K562 (cell line): ENCODE measurements at regions not wholly inside any gene's neighbourhood (a gene's known extent, or its start where the extent isn't known, plus 50 kb on each side); places are given as distances from the start of the nearest gene placed in this dataset.

Experiments used
- ATAC-seq: fragments of 200-7000 bp; cut with Tn5 transposase; 3 replicates; pipeline ENCODE4 v1.9.1; 2020; ENCODE audit warnings: moderate library complexity
- BruUV-seq: library from RNA; stranded (reverse); fragments of 400-500 nt; replicated peaks from 2 replicates; lab custom pipeline; 2021; lab: Mats Ljungman, UMichigan
- CTCF ChIA-PET: fragments of 300-600 bp; formaldehyde crosslinking; extraction: SDS; loops from one replicate; lab custom pipeline; 2021; ENCODE audit warnings: low intra/inter-chr PET ratio; lab: Yijun Ruan, JAX
- POLR2A ChIA-PET: fragments of 300-600, 350-650 bp; sonication (Branson Sonifier 250); formaldehyde crosslinking; extraction: SDS; loops from one replicate; lab custom pipeline; 2021; ENCODE audit warnings: antibody characterized with exemption, inconsistent platforms; lab: Yijun Ruan, JAX
- DNase-seq, 4 experiments: peaks; one replicate each; pipeline versions ENCODE4 v3.0.0 to v3.0.0-alpha.2; 2011 to 2018; ENCODE audit warnings: low spot score in 3 of 4, mixed read lengths in 3 of 4; ENCODE audit errors: extremely low read depth in 1 of 4
- FAIRE-seq: peaks from 2 replicates; lab custom pipeline; 2011; peaks lifted over from hg19 to GRCh38; lab: Jason Lieb, UNC
- H2AFZ ChIP-seq: 2 replicates; pipeline ENCODE4 v1.6.0; 2011; ENCODE audit warnings: low read depth, low read length, control low read depth, inconsistent platforms
- H3K27ac ChIP-seq: fragments of 200-600 bp; 3 replicates; pipeline ENCODE4 v1.8.0; 2011; ENCODE audit warnings: low read depth, mild to moderate bottlenecking, control low read depth, inconsistent platforms, low read length, moderate library complexity, mixed read lengths; ENCODE audit errors: extremely low read depth
- H3K27me3 ChIP-seq, 2 experiments: fragments of 300-600 bp in 1 of 2; 2 replicates in 1 of 2; 3 replicates in 1 of 2; pipeline versions ENCODE4 v1.6.0 to v1.8.0; 2011; ENCODE audit warnings: inconsistent platforms in 2 of 2, low read length in 2 of 2, mild to moderate bottlenecking in 1 of 2, mixed read lengths in 1 of 2, moderate library complexity in 1 of 2; ENCODE audit not compliant: control insufficient read depth in 2 of 2, insufficient read depth in 2 of 2
- H3K36me3 ChIP-seq: fragments of 300-600 bp; 3 replicates; pipeline ENCODE4 v1.8.0; 2011; ENCODE audit warnings: mild to moderate bottlenecking, low read length, inconsistent platforms; ENCODE audit not compliant: control insufficient read depth, insufficient read depth
- H3K4me1 ChIP-seq, 2 experiments: fragments of 200-600 bp in 1 of 2; replicated peaks in 1 of 2; 2 replicates in 1 of 2; 3 replicates in 1 of 2; pipeline versions ENCODE4 v1.5.1 to v1.8.0; 2011; ENCODE audit warnings: inconsistent platforms in 2 of 2, low read length in 2 of 2, mild to moderate bottlenecking in 1 of 2, mixed read lengths in 1 of 2, moderate library complexity in 1 of 2; ENCODE audit not compliant: control insufficient read depth in 2 of 2, insufficient read depth in 2 of 2
- H3K4me2 ChIP-seq: 2 replicates; pipeline ENCODE4 v1.6.1; 2011; ENCODE audit warnings: low read length, control low read depth, inconsistent platforms, mixed read lengths; ENCODE audit not compliant: insufficient read depth
- H3K4me3 ChIP-seq: fragments of 200-600 bp; sonication (generic), shearing (Covaris generic); 2 replicates; pipeline ENCODE4 v1.5.1; 2016; ENCODE audit warnings: control low read depth, inconsistent platforms
- H3K79me2 ChIP-seq: fragments of 200-600 bp; 3 replicates; pipeline ENCODE4 v1.8.0; 2011; ENCODE audit warnings: low read length, inconsistent platforms; ENCODE audit not compliant: control insufficient read depth, insufficient read depth
- H3K9ac ChIP-seq, 2 experiments: 2 replicates each; pipeline versions ENCODE4 v1.6.0 to v1.6.1; 2011; ENCODE audit warnings: low read depth in 2 of 2, low read length in 2 of 2, control low read depth in 1 of 2, inconsistent platforms in 1 of 2, mild to moderate bottlenecking in 1 of 2, mixed read lengths in 1 of 2; ENCODE audit not compliant: insufficient read depth in 1 of 2
- H3K9me1 ChIP-seq: one replicate; pipeline ENCODE4 v1.6.0; 2011; ENCODE audit warnings: inconsistent platforms, mild to moderate bottlenecking, low read length, moderate library complexity; ENCODE audit not compliant: control insufficient read depth, insufficient read depth
- H3K9me3 ChIP-seq: replicated peaks from 2 replicates; pipeline ENCODE4 v1.5.1; 2011; ENCODE audit warnings: low read depth, low read length, inconsistent platforms; ENCODE audit not compliant: control insufficient read depth, insufficient read depth
- H4K20me1 ChIP-seq: replicated peaks from 2 replicates; pipeline ENCODE4 v1.6.1; 2011; ENCODE audit warnings: low read length, inconsistent platforms, mixed read lengths; ENCODE audit not compliant: control insufficient read depth, insufficient read depth
- CREB1 ChIP-seq, 2 experiments: sonication (generic) in 1 of 2; formaldehyde crosslinking in 1 of 2; IDR thresholded peaks; 2 replicates each; pipeline versions ENCODE4 v1.6.1 to v1.8.0; 2012 to 2022; ENCODE audit warnings: inconsistent platforms in 1 of 2, mild to moderate bottlenecking in 1 of 2, missing genetic modification reagents in 1 of 2, moderate library complexity in 1 of 2
- DPF2 ChIP-seq: fragments of 450-650 bp; IDR thresholded peaks from 2 replicates; pipeline ENCODE4 v1.6.1; 2016
- ELF2 ChIP-seq: fragments of 250-450 bp; sonication (Bioruptor Pico); IDR thresholded peaks from 2 replicates; pipeline ENCODE4 v1.5.0; 2021; ENCODE audit warnings: mild to moderate bottlenecking
- GMEB1 ChIP-seq: fragments of 250-450 bp; sonication (Bioruptor Pico); IDR thresholded peaks from 2 replicates; pipeline ENCODE4 v1.4.0; 2020; ENCODE audit warnings: mild to moderate bottlenecking
- HDAC1 ChIP-seq, 2 experiments: fragments of 450-650 bp; IDR thresholded peaks; 2 replicates each; pipeline ENCODE4 v1.6.1; 2016 to 2017; ENCODE audit warnings: inconsistent platforms in 1 of 2, mild to moderate bottlenecking in 1 of 2, moderate library complexity in 1 of 2
- MTA3 ChIP-seq: fragments of 450-650 bp; formaldehyde crosslinking; IDR thresholded peaks from 2 replicates; pipeline ENCODE4 v1.6.1; 2017; ENCODE audit warnings: mild to moderate bottlenecking, borderline replicate concordance
- MTF1 ChIP-seq: fragments of 250-450 bp; sonication (Bioruptor Pico); IDR thresholded peaks from 2 replicates; pipeline ENCODE4 v1.9.0; 2021; ENCODE audit warnings: moderate library complexity, mild to moderate bottlenecking, inconsistent platforms, borderline replicate concordance
- SMAD3 ChIP-seq: fragments of 450-650 bp; formaldehyde crosslinking; conservative IDR thresholded peaks from 2 replicates; pipeline ENCODE4 v1.4.0; 2020; ENCODE audit warnings: mild to moderate bottlenecking
- TAF1 ChIP-seq: IDR thresholded peaks from 2 replicates; pipeline ENCODE4 v1.6.1; 2011; ENCODE audit warnings: mild to moderate bottlenecking, low read length, moderate library complexity; ENCODE audit not compliant: insufficient read depth, control insufficient read depth, severe bottlenecking; ENCODE audit errors: extremely low read depth
- TAF9B ChIP-seq: fragments of 450-650 bp; IDR thresholded peaks from 2 replicates; pipeline ENCODE4 v1.6.1; 2018; ENCODE audit warnings: mild to moderate bottlenecking; ENCODE audit not compliant: partially characterized antibody
- YY1 ChIP-seq, 3 experiments: IDR thresholded peaks; 2 replicates each; pipeline ENCODE4 v1.6.1; 2011; ENCODE audit warnings: low read length in 2 of 3, mild to moderate bottlenecking in 2 of 3, moderate library complexity in 2 of 3, borderline replicate concordance in 1 of 3, control low read depth in 1 of 3, low read depth in 1 of 3; ENCODE audit not compliant: insufficient read depth in 3 of 3, insufficient replicate concordance in 2 of 3, control insufficient read depth in 1 of 3, insufficient read length in 1 of 3; ENCODE audit errors: extremely low read depth in 1 of 3
- ZBTB11 ChIP-seq, 3 experiments: fragments of 200-800 bp in 1 of 3; fragments of 250-450 bp in 1 of 3; fragments of 450-650 bp in 1 of 3; sonication (Bioruptor Pico) in 1 of 3; sonication (Bioruptor generic) in 1 of 3; formaldehyde crosslinking in 1 of 3; IDR thresholded peaks; 2 replicates each; pipeline versions ENCODE4 v1.6.1 to v1.8.0; 2016 to 2022; ENCODE audit warnings: mild to moderate bottlenecking in 2 of 3, missing genetic modification characterization in 2 of 3, missing compliant biosample characterization in 1 of 3, moderate library complexity in 1 of 3
- ZBTB17 ChIP-seq: fragments of 450-650 bp; formaldehyde crosslinking; IDR thresholded peaks from 2 replicates; pipeline ENCODE4 v1.4.0; 2020; ENCODE audit warnings: mild to moderate bottlenecking
- ZKSCAN1 ChIP-seq: fragments of 150-350 bp; IDR thresholded peaks from 2 replicates; pipeline ENCODE4 v1.6.1; 2016; ENCODE audit warnings: low read depth, low read length
- ZNF232 ChIP-seq: sonication (generic); formaldehyde crosslinking; IDR thresholded peaks from 2 replicates; pipeline ENCODE4 v1.8.0; 2022; ENCODE audit warnings: mild to moderate bottlenecking, missing genetic modification reagents
- WGBS: fragments of 100-300 bp; shearing (Covaris generic); methylation state at CpG from one replicate; pipeline ENCODE4 v1.1.6; 2016; ENCODE audit warnings: low coverage, mixed read lengths; ENCODE audit not compliant: insufficient coverage; ENCODE audit errors: missing lambda C conversion rate; 5-methylcytosine and 5-hydroxymethylcytosine counted together
- in situ Hi-C: fragments of 300-500 bp; cut with MboI; formaldehyde crosslinking; loops from 4 replicates; pipeline ENCODE4 v1.15.0; 2018; ENCODE audit warnings: inconsistent platforms, mixed read lengths
- intact Hi-C: fragments of 100-400 bp; cut with micrococcal nuclease; formaldehyde crosslinking; loops from 2 replicates; pipeline ENCODE4 v1.14.2; 2022

- TF ChIP-seq YY1 (IDR thresholded peaks at IDR 0.05; ENCODE audit: borderline replicate concordance in 1 of 3, control insufficient read depth in 1 of 3, extremely low read depth in 1 of 3, insufficient read depth in 3 of 3, insufficient read length in 1 of 3, insufficient replicate concordance in 2 of 3, low read depth in 1 of 3, low read length in 2 of 3) = no peak
- no peak for TF ChIP-seq ZBTB11 (CRISPR knock-in tag; IDR thresholded peaks at IDR 0.05)
- TF ChIP-seq MTF1 (CRISPR knock-in tag) = no peak
- no peak for TF ChIP-seq ZKSCAN1
Observed at GRCh38 chr16:86030116-86030515, 131.2 kb downstream of the IRF8 start (continued).

- POLR2A ChIA-PET = interaction anchor here (1.0 to 1.2 kb wide), 2 partner anchors 15 to 24 kb away, joined by 3 to 4 read pairs; no protein-coding TSS in a partner anchor
- Histone ChIP-seq H3K79me2 (no peaks in the 10 kb centered on the region), H4K20me1 (no peaks in the 10 kb centered on the region), H3K36me3 (no peaks in the 10 kb centered on the region), H3K27ac (no peak overlapping the region), H3K4me1 (no peaks in the 10 kb centered on the region), H2AFZ (no peak overlapping the region), H3K9me3 (no peaks in the 10 kb centered on the region), H3K4me2 (no peak overlapping the region), H3K4me3 (no peak overlapping the region), H3K27me3 (peaks cover 9 to 39% of the 10 kb centered on the region in 2 experiments), H3K9me1 (no peaks in the 10 kb centered on the region), H3K9ac (no peak overlapping the region)
- WGBS = 4% methylated on average over 5 of the region's 5 CpGs
- FAIRE-seq (no peak), DNase-seq (peak in 3 of 4 experiments; percentile 11 to 26 (median 22)), ATAC-seq (no peak)
- CTCF ChIA-PET = no interaction called here
- in situ Hi-C loops = no loop called here
- no TSS peak for BruUV-seq
- intact Hi-C loops = no loop called here
- TF ChIP-seq TAF9B = no peak
- TF ChIP-seq ELF2 = no peak
- TF ChIP-seq TAF1 = no peak
- no peak for TF ChIP-seq DPF2
- no peak for TF ChIP-seq MTA3
- TF ChIP-seq CREB1 (IDR thresholded peaks at IDR 0.05) = no peak
- no peak for TF ChIP-seq CREB1 (CRISPR knock-in tag; IDR thresholded peaks at IDR 0.05)
- TF ChIP-seq ZNF232 (CRISPR knock-in tag) = no peak
- peak; percentile 96 for TF ChIP-seq ZBTB17 (CRISPR knock-in tag)
- TF ChIP-seq SMAD3 (CRISPR knock-in tag) = no peak
- no peak for TF ChIP-seq GMEB1 (CRISPR knock-in tag)
- no peak for TF ChIP-seq HDAC1 (IDR thresholded peaks at IDR 0.05)
Observed at GRCh38 chr16:86031141-86031678, 132.2 kb downstream of the IRF8 start.
